HEK293T (cell line): ENCODE measurements at regions not wholly inside any gene's neighbourhood (a gene's known extent, or its start where the extent isn't known, plus 50 kb on each side); places are given as distances from the start of the nearest gene placed in this dataset.

Source experiments
- CTCF ChIA-PET: fragments of 350-600 bp; formaldehyde crosslinking; extraction: SDS; loops from one replicate; lab custom pipeline; 2021; ENCODE audit warnings: antibody characterized with exemption, inconsistent platforms; lab: Yijun Ruan, JAX
- POLR2A ChIA-PET: fragments of 350-600 bp; formaldehyde crosslinking; extraction: SDS; loops from one replicate; lab custom pipeline; 2020; ENCODE audit warnings: antibody characterized with exemption, inconsistent platforms; lab: Yijun Ruan, JAX
- DNase-seq: peaks from one replicate; pipeline ENCODE4 v3.0.0; 2012; ENCODE audit warnings: mixed read lengths; ENCODE audit errors: extremely low spot score
- ARNT ChIP-seq: fragments of 450-650 bp; IDR thresholded peaks from 2 replicates; pipeline ENCODE4 v1.6.1; 2017; ENCODE audit warnings: mild to moderate bottlenecking
- BHLHE40 ChIP-seq: fragments of 450-650 bp; IDR thresholded peaks from 2 replicates; pipeline ENCODE4 v1.6.1; 2016; ENCODE audit warnings: mild to moderate bottlenecking, moderate library complexity, borderline replicate concordance
- CTBP1 ChIP-seq: fragments of 450-650 bp; IDR thresholded peaks from 2 replicates; pipeline ENCODE4 v1.6.1; 2016; ENCODE audit warnings: borderline replicate concordance
- ELF4 ChIP-seq: fragments of 450-650 bp; IDR thresholded peaks from 2 replicates; pipeline ENCODE4 v1.6.1; 2017; ENCODE audit warnings: antibody characterized with exemption
- FOXA1 ChIP-seq: fragments of 450-650 bp; IDR thresholded peaks from 2 replicates; pipeline ENCODE4 v1.6.1; 2016; ENCODE audit warnings: mild to moderate bottlenecking
- FOXK2 ChIP-seq: fragments of 450-650 bp; IDR thresholded peaks from 2 replicates; pipeline ENCODE4 v1.6.1; 2016; ENCODE audit warnings: mild to moderate bottlenecking
- FOXM1 ChIP-seq: fragments of 450-650 bp; IDR thresholded peaks from 2 replicates; pipeline ENCODE4 v1.6.1; 2017; ENCODE audit warnings: mild to moderate bottlenecking, borderline replicate concordance
- HDGF ChIP-seq: fragments of 450-650 bp; IDR thresholded peaks from 2 replicates; pipeline ENCODE4 v1.6.1; 2017; ENCODE audit warnings: antibody characterized with exemption, borderline replicate concordance
- L3MBTL2 ChIP-seq: fragments of 450-650 bp; conservative IDR thresholded peaks from 2 replicates; pipeline ENCODE4 v1.6.1; 2016; ENCODE audit warnings: mild to moderate bottlenecking
- LEF1 ChIP-seq: fragments of 450-650 bp; IDR thresholded peaks from 2 replicates; pipeline ENCODE4 v1.6.1; 2017; ENCODE audit warnings: mild to moderate bottlenecking, borderline replicate concordance
- NFRKB ChIP-seq: fragments of 450-650 bp; IDR thresholded peaks from 2 replicates; pipeline ENCODE4 v1.6.1; 2016; ENCODE audit warnings: mild to moderate bottlenecking, moderate library complexity
- SP1 ChIP-seq: fragments of 450-650 bp; IDR thresholded peaks from 2 replicates; pipeline ENCODE4 v1.6.1; 2017
- SUZ12 ChIP-seq: fragments of 450-650 bp; IDR thresholded peaks from 2 replicates; pipeline ENCODE4 v1.6.1; 2016; ENCODE audit warnings: mild to moderate bottlenecking
- TARDBP ChIP-seq: fragments of 450-650 bp; IDR thresholded peaks from 2 replicates; pipeline ENCODE4 v1.6.1; 2016
- ZNF384 ChIP-seq: fragments of 450-650 bp; IDR thresholded peaks from 2 replicates; pipeline ENCODE4 v1.6.1; 2016
- TF ChIP-seq, protein P1 (sequence below): fragments of 450-650 bp; IDR thresholded peaks from 2 replicates; pipeline ENCODE4 v1.6.1; 2016

DNA sequence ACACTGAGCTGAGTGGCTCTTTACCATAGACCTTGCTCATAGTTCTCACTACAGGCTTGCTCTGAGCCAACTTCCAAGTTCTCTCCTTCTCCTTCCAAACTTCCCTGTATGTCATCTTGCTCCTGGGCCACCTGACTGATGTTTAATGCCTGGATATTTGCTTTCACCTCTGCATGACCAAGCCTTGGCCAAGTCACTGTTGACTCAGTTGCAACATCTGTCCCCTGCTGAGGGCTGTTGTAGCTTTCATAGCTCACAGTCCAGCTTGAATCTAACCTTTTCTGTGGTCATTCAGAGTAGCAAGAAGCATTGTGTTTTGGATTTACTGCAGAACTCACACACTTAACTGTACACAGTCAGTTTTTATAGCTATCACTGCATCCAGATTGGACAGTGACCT, 171.8 kb upstream of the ROPN1 start:
- TF ChIP-seq CTBP1 (no peak), FOXK2 (no peak), FOXM1 (no peak), FOXA1 (no peak), ARNT (no peak)
- TF ChIP-seq, protein P1, sequence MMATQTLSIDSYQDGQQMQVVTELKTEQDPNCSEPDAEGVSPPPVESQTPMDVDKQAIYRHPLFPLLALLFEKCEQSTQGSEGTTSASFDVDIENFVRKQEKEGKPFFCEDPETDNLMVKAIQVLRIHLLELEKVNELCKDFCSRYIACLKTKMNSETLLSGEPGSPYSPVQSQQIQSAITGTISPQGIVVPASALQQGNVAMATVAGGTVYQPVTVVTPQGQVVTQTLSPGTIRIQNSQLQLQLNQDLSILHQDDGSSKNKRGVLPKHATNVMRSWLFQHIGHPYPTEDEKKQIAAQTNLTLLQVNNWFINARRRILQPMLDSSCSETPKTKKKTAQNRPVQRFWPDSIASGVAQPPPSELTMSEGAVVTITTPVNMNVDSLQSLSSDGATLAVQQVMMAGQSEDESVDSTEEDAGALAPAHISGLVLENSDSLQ, result no peak
- ChIA-PET CTCF (no interaction called here), POLR2A (no interaction called here)
- no peak for DNase-seq

DNA sequence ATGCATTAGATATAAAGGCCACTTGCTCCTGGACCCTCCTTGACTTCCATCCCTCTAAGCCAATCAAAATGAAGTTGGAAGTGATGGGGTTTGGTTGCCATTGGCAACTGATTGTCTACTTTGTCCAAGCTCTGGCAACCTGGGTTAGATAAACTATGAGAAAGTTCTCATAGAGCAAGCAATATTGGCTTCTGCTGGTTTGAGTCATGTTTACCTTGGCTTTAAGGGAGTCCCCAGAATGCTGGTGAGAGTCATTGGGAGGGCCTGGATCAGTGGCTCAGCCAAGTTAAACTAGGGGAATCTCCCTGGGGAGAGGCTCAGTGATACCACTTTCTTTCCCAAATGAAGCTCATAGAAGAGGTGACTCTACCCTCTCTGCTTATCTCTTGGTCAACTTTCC, 176.3 kb upstream of the ROPN1 start:
- DNase-seq, result no peak

DNA sequence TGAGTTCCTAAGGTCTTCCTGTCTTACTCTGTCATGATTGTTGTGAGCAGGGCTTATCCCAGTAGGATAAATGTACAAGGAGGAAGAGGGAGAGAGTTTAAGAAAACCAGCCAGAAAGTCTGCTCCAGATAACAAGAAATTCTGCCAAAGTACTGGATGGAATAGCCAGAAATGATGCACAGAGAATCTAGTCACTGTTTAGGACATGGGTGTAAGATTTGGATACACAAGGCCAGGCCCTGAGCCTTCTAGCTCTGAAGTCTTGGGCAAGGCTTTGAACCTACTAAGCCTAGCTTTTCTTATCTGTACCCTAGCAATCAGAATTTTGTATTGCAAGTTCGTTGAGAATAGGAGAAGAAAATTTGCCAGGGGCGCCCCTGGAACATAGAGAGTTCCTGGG, 180.4 kb upstream of the ROPN1 start:
- ChIA-PET CTCF (no interaction called here), POLR2A (no interaction called here)
- no peak for DNase-seq
- no peak for TF ChIP-seq ZNF384
- TF ChIP-seq TARDBP, result no peak

More for the DNA sequence above, 176.3 kb upstream of the ROPN1 start:
- CTCF ChIA-PET, result no interaction called here
- POLR2A ChIA-PET, result no interaction called here
- TF ChIP-seq, protein P1, result no peak
- no peak for TF ChIP-seq ARNT
- TF ChIP-seq FOXA1, result no peak
- no peak for TF ChIP-seq TARDBP
- TF ChIP-seq ZNF384, result no peak
- TF ChIP-seq SP1, result no peak
- TF ChIP-seq HDGF, result no peak
- no peak for TF ChIP-seq SUZ12
- no peak for TF ChIP-seq BHLHE40

DNA sequence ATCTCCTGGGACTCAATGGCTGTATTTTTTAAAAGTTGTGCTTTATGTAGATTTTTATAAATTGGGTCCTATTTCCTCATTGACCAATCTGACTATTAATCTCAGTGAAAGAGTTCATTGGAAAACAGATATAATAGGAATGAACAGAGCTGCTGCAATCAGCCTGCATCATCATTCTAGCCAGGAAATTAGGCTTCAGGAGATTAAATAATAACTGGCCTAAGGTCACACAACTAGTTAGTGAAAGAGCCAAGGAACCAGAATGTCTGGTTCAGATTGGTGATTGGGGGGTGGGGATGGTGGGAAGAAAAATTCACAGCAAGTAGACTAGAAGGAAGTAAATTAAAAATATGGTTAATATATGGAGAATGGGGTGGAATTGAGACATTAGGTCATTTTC, 180.9 kb upstream of the ROPN1 start:
- POLR2A ChIA-PET, result no interaction called here
- no peak for TF ChIP-seq ELF4
- TF ChIP-seq SUZ12, result no peak
- no peak for TF ChIP-seq ARNT
- TF ChIP-seq TARDBP, result no peak
- TF ChIP-seq ZNF384, result no peak
- TF ChIP-seq LEF1, result no peak
- TF ChIP-seq L3MBTL2, result no peak
- TF ChIP-seq FOXM1, result no peak
- no peak for TF ChIP-seq NFRKB
- no peak for TF ChIP-seq SP1
- TF ChIP-seq FOXK2, result no peak
- TF ChIP-seq, protein P1, result no peak

DNA sequence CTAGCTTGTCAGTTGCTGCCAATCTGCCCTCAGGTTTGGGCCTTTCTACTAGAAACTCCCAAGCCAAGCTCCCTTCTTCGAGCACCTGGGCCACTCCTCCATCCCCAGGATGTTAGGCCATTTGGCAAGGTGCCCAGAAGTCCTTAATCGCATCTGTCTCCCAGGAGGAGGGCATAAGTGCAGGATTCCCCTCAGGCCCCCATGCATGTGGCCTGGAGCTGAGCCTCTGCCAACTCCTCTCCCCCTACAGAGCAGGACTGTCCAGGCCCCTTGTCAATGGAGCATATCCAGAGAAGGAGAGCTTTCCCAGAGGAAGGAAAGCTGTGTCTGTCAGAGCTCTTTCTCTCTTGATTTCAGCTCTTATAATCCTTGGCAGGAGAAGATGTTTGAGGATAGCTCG, 182.6 kb upstream of the ROPN1 start:
- ChIA-PET CTCF (no interaction called here), POLR2A (no interaction called here)
- peak; percentile 24 for DNase-seq
- TF ChIP-seq, protein P1, result no peak
- TF ChIP-seq ARNT, result no peak
- TF ChIP-seq SP1, result no peak
- no peak for TF ChIP-seq TARDBP

More for the DNA sequence above, 180.9 kb upstream of the ROPN1 start:
- CTCF ChIA-PET, result no interaction called here
- no peak for DNase-seq

DNA sequence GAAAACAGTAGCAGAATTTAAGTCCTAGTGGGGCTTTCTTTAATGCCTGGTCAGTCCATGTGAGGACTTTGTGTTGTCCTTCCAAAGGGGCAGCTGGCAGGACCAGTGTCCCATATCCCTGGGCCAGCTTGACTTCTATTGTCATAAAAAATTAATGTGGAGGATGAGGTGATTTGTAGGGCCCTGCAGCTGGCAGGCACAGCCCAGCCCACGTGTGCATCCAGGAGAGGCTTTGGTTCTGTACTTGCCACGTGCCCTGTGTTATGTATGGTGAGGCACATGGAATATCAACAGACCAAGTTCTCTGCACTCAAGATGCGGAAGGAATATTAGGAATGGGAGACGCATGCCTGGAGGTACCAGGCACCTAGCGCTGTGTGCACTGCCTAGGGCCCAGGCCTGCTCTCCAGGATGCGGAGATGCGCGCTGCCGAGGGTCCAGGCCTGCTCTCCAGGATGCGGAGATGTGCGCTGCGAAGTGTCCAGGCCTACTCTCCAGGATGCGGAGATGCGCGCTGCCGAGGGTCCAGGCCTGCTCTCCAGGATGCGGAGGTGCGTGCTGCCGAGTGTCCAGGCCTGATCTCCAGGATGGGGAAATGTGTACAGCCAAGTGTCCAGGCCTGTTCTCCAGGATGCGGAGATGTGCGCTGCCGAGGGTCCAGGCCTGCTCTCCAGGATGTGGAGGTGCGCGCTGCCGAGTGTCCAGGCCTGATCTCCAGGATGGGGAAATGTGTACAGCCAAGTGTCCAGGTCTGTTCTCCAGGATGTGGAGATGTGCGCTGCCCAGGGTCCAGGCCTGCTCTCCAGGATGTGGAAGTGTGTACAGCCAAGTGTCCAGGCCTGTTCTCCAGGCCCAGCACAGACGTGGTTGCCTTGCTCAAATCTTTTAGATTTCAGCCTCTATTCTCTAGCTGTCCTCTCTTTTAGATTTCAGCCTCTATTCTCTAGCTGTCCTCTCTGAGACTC, 183.3 kb upstream of the ROPN1 start:
- ChIA-PET POLR2A (no interaction called here), CTCF (no interaction called here)
- TF ChIP-seq FOXA1, result no peak
- TF ChIP-seq SP1, result no peak
- TF ChIP-seq TARDBP, result no peak
- TF ChIP-seq LEF1, result no peak
- TF ChIP-seq ZNF384, result no peak
- TF ChIP-seq FOXK2, result no peak
- no peak for TF ChIP-seq BHLHE40
- no peak for TF ChIP-seq CTBP1
- TF ChIP-seq ELF4, result no peak
- DNase-seq, result no peak
